Mesodermal cell (in vitro differentiated cells): ENCODE measurements at regions not wholly inside any gene's neighbourhood (a gene's known extent, or its start where the extent isn't known, plus 50 kb on each side); places are given as distances from the start of the nearest gene placed in this dataset.
"Not testable (repeated sequence)": the region's sequence is repeated elsewhere in the genome, so short reads cannot be mapped to it uniquely, and the experiment has no call there.

Source experiments
- H3K27ac ChIP-seq: 2 replicates; pipeline ENCODE4 v1.7.0; 2013; ENCODE audit warnings: mild to moderate bottlenecking, low read depth, low read length, moderate library complexity; ENCODE audit not compliant: severe bottlenecking
- H3K36me3 ChIP-seq: 2 replicates; pipeline ENCODE4 v1.7.1; 2013; ENCODE audit warnings: mild to moderate bottlenecking, low read length, moderate library complexity; ENCODE audit not compliant: control insufficient read depth, insufficient read depth
- H3K4me1 ChIP-seq: one replicate; pipeline ENCODE4 v1.7.1; 2013; ENCODE audit warnings: mild to moderate bottlenecking, low read length; ENCODE audit not compliant: insufficient read depth, control insufficient read depth, poor library complexity, severe bottlenecking
- H3K4me3 ChIP-seq: 2 replicates; pipeline ENCODE4 v1.7.0; 2013; ENCODE audit warnings: low read length, control low read depth, mild to moderate bottlenecking; ENCODE audit not compliant: insufficient read depth, poor library complexity, severe bottlenecking; ENCODE audit errors: extremely low read depth
- H3K9me3 ChIP-seq: 2 replicates; pipeline ENCODE4 v1.7.1; 2013; ENCODE audit warnings: mild to moderate bottlenecking, low read length, moderate library complexity; ENCODE audit not compliant: control insufficient read depth
- WGBS, 2 experiments: methylation state at CpG; one replicate each; pipeline ENCODE4 v1.1.5; 2013; ENCODE audit warnings: missing lambda C conversion rate in 2 of 2; ENCODE audit not compliant: insufficient coverage in 2 of 2; 5-methylcytosine and 5-hydroxymethylcytosine counted together

GRCh38 chr12:91654087-91654486 lies 471.5 kb upstream of the DCN start:
- WGBS, 2 experiments, result no CpG with 5 or more reads among the region's 3 CpGs

GRCh38 chr12:91651728-91652127 lies 469.1 kb upstream of the DCN start:
- no peaks in the 10 kb centered on the region for H3K36me3 ChIP-seq
- H3K27ac ChIP-seq, result no peak overlapping the region
- H3K4me1 ChIP-seq, result no peaks in the 10 kb centered on the region
- no peak overlapping the region for H3K4me3 ChIP-seq
- no peaks in the 10 kb centered on the region for H3K9me3 ChIP-seq

More at GRCh38 chr12:91654087-91654486, 471.5 kb upstream of the DCN start:
- Histone ChIP-seq H3K9me3 (no peaks in the 10 kb centered on the region), H3K4me1 (no peaks in the 10 kb centered on the region), H3K4me3 (no peak overlapping the region), H3K27ac (no peak overlapping the region), H3K36me3 (no peaks in the 10 kb centered on the region)

- H3K36me3 ChIP-seq, result no peaks in the 10 kb centered on the region
- 86% methylated on average over 1 of the region's 2 CpGs; no CpG with 5 or more reads in 1 of the 2 experiments for WGBS, 2 experiments
These were observed 461.1 kb upstream of the DCN start for GRCh38 chr12:91643763-91644162.

GRCh38 chr12:91640021-91640420 lies 457.4 kb upstream of the DCN start:
- Histone ChIP-seq H3K4me3 (no peak overlapping the region), H3K27ac (no peak overlapping the region), H3K36me3 (no peaks in the 10 kb centered on the region), H3K4me1 (no peaks in the 10 kb centered on the region), H3K9me3 (no peaks in the 10 kb centered on the region)
- no CpG with 5 or more reads among the region's 2 CpGs for WGBS, 2 experiments

More at GRCh38 chr12:91643763-91644162, 461.1 kb upstream of the DCN start:
- Histone ChIP-seq H3K27ac (no peak overlapping the region), H3K4me3 (no peak overlapping the region), H3K9me3 (no peaks in the 10 kb centered on the region), H3K4me1 (no peaks in the 10 kb centered on the region)

GRCh38 chr12:91639327-91639726 lies 456.7 kb upstream of the DCN start:
- Histone ChIP-seq H3K36me3 (no peaks in the 10 kb centered on the region), H3K9me3 (no peaks in the 10 kb centered on the region), H3K4me1 (no peaks in the 10 kb centered on the region), H3K4me3 (no peak overlapping the region), H3K27ac (no peak overlapping the region)
- WGBS, 2 experiments, result 83 to 86% methylated on average over 3 of the region's 3 CpGs

GRCh38 chr12:91637789-91638624 lies 455.4 kb upstream of the DCN start:
- Histone ChIP-seq H3K4me3 (no peak overlapping the region), H3K9me3 (no peaks in the 10 kb centered on the region), H3K4me1 (no peaks in the 10 kb centered on the region), H3K27ac (no peak overlapping the region), H3K36me3 (no peaks in the 10 kb centered on the region)
- no CpG with 5 or more reads among the region's 8 CpGs for WGBS, 2 experiments

GRCh38 chr12:91636721-91637120 lies 454.1 kb upstream of the DCN start:
- Histone ChIP-seq H3K4me1 (no peaks in the 10 kb centered on the region), H3K4me3 (no peak overlapping the region), H3K9me3 (no peaks in the 10 kb centered on the region), H3K36me3 (no peaks in the 10 kb centered on the region), H3K27ac (no peak overlapping the region)
- WGBS, 2 experiments, result 57 to 61% methylated on average over 1 to 2 of the region's 4 CpGs

- H3K4me3 ChIP-seq, H3K9me3 ChIP-seq, H3K36me3 ChIP-seq, H3K27ac ChIP-seq, H3K4me1 ChIP-seq: not testable (repeated sequence)
- 67% methylated on average over 1 of the region's 3 CpGs; no CpG with 5 or more reads in 1 of the 2 experiments for whole genome bisulfite sequencing, 2 experiments
These were observed 451.7 kb upstream of the DCN start for GRCh38 chr12:91634386-91634713.

- Histone ChIP-seq H3K36me3 (no peaks in the 10 kb centered on the region), H3K27ac (no peak overlapping the region), H3K9me3 (no peaks in the 10 kb centered on the region), H3K4me1 (no peaks in the 10 kb centered on the region), H3K4me3 (no peak overlapping the region)
- 95 to 96% methylated on average over 26 to 38 of the region's 47 CpGs for WGBS, 2 experiments
These were observed 451.2 kb upstream of the DCN start for GRCh38 chr12:91633734-91634357.

GRCh38 chr12:91633206-91633605 lies 450.6 kb upstream of the DCN start:
- Histone ChIP-seq H3K4me1 (no peaks in the 10 kb centered on the region), H3K36me3 (no peaks in the 10 kb centered on the region), H3K9me3 (no peaks in the 10 kb centered on the region), H3K4me3 (no peak overlapping the region), H3K27ac (no peak overlapping the region)
- WGBS, 2 experiments, result no CpG with 5 or more reads among the region's 3 CpGs
